HG03159 (cell line): ENCODE measurements at regions not wholly inside any gene's neighbourhood (a gene's known extent, or its start where the extent isn't known, plus 50 kb on each side); places are given as distances from the start of the nearest gene placed in this dataset.

Source experiments
- ATAC-seq: cut with Tn5 transposase; IDR thresholded peaks from one replicate; pipeline ENCODE4 v1.9.1; 2021; ENCODE audit warnings: mild to moderate bottlenecking, moderate library complexity; ENCODE audit not compliant: unreplicated experiment

- ATAC-seq: no peak
These were observed 50.3 kb upstream of the TRIM9 start for GRCh38 chr14:51145246-51145645.

GRCh38 chr14:51147183-51147582 is 52.3 kb upstream of the TRIM9 start:
- no peak for ATAC-seq

GRCh38 chr14:51155326-51155725 is 60.4 kb upstream of the TRIM9 start:
- no peak for ATAC-seq

GRCh38 chr14:51157012-51157411 is 62.1 kb upstream of the TRIM9 start:
- ATAC-seq: peak; percentile 71

GRCh38 chr14:51160871-51161270 is 66.0 kb upstream of the TRIM9 start:
- ATAC-seq: no peak

GRCh38 chr14:51165415-51165814 is 70.5 kb upstream of the TRIM9 start:
- no peak for ATAC-seq

- ATAC-seq: no peak
These were observed 72.3 kb upstream of the TMX1 start for GRCh38 chr14:51167587-51168214.

- no peak for ATAC-seq
These were observed 71.8 kb upstream of the TMX1 start for GRCh38 chr14:51168215-51168613.

GRCh38 chr14:51173863-51174262 is 66.2 kb upstream of the TMX1 start:
- no peak for ATAC-seq

- ATAC-seq: no peak
These were observed 63.2 kb upstream of the TMX1 start for GRCh38 chr14:51176839-51177238.

GRCh38 chr14:51180577-51180976 is 59.5 kb upstream of the TMX1 start:
- ATAC-seq: peak; percentile 85

GRCh38 chr14:51182131-51182565 is 57.9 kb upstream of the TMX1 start:
- no peak for ATAC-seq

- ATAC-seq: no peak
These were observed 54.9 kb upstream of the TMX1 start for GRCh38 chr14:51185180-51185579.

GRCh38 chr14:51185754-51186153 is 54.3 kb upstream of the TMX1 start:
- ATAC-seq: peak; percentile 75

- no peak for ATAC-seq
These were observed 51.4 kb upstream of the TMX1 start for GRCh38 chr14:51188566-51189185.

- ATAC-seq: no peak
These were observed 50.3 kb upstream of the TMX1 start for GRCh38 chr14:51189600-51190376.
